ENCODE measurements at regions not wholly inside any gene's neighbourhood (a gene's known extent, or its start where the extent isn't known, plus 50 kb on each side); places are given as distances from the start of the nearest gene placed in this dataset.

DNA sequence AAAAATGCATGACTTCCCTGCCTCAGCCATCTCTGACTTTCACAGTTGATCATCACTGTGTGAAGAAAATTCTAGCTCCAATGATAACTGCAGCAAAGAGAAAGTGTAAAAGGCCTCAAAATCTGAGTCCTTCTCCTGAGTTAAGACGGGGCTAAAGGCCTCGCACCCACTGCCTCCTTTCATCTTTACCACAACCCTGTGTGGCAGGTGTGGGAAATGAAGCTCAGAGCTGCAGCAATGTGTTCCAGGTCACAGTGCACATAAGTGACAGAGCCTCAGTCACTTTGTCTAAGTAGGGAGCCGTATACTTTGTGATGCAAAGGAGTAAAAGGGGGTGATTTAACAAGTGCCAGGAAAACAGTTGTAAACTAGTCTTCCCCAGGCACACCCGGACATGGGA lies 144.7 kb upstream of the TMCC3 start:
- peaks cover 29 to 66% of the 10 kb centered on the region in 2 donors for H3K36me3 Mint-ChIP-seq
- peaks cover 32 to 64% of the 10 kb centered on the region in 2 donors for H3K4me1 Mint-ChIP-seq
- DNase-seq (no peak), ATAC-seq (replicated peaks) (no peak)
- H3K27ac Mint-ChIP-seq = no peak overlapping the region
- H3K9me3 Mint-ChIP-seq = peaks cover 0 to 3% of the 10 kb centered on the region in 2 donors
- H3K27me3 Mint-ChIP-seq = no peaks in the 10 kb centered on the region
- no peak overlapping the region for H3K4me3 Mint-ChIP-seq

DNA sequence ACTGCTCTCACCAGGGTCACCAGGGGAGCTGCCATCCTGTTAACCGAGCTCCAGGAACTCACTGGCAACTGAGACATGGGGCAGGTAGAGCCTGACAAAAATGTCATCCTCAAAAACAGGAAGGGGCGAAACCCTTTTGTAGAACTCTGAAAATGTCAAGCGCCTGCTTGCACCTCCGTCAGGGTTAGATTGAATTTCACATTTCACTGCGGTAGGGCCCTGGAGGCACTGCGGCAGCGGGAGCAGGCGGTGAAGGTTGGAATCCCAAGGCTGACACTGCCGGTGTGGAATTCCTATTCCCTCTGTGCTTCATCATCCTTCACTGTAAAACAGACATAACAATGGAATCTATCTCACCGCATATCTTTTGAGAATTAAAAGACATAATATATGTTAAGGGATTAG lies 142.8 kb upstream of the TMCC3 start:
- ATAC-seq (replicated peaks) (peak; percentile 38 to 52), DNase-seq (no peak)
- Mint-ChIP-seq H3K27me3 (no peaks in the 10 kb centered on the region), H3K27ac (no peak overlapping the region), H3K4me3 (peak overlapping the region; percentile 12 to 19), H3K4me1 (peaks cover 27 to 56% of the 10 kb centered on the region in 2 donors), H3K9me3 (no peaks in the 10 kb centered on the region), H3K36me3 (peaks cover 26 to 60% of the 10 kb centered on the region in 2 donors)

DNA sequence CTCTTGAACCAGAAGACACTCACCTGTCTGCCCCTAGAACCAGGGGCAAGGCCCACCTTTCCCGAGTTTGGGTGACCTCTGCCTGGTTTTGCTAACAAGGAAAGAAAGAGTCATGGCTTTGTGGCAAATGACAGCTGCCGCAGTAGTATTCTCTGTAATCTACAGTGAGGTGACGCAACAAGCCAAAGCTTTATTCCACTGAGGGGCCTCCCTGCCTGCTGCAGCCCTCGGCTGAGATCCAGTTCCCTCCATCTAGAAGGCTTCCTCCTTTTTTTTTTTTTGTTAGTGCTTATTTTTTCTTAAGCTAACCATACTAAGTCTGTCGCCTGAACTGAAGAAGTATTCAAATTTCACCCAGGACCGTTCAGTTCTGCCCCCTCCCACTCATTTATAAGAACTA lies 142.3 kb upstream of the TMCC3 start:
- Mint-ChIP-seq H3K4me1 (peaks cover 28 to 60% of the 10 kb centered on the region in 2 donors), H3K27ac (peak overlapping the region; percentile 21), H3K4me3 (peak overlapping the region; percentile 12 to 19), H3K9me3 (no peaks in the 10 kb centered on the region), H3K36me3 (peaks cover 26 to 59% of the 10 kb centered on the region in 2 donors), H3K27me3 (no peaks in the 10 kb centered on the region)
- DNase-seq (no peak), ATAC-seq (replicated peaks) (peak; percentile 41 to 49)

DNA sequence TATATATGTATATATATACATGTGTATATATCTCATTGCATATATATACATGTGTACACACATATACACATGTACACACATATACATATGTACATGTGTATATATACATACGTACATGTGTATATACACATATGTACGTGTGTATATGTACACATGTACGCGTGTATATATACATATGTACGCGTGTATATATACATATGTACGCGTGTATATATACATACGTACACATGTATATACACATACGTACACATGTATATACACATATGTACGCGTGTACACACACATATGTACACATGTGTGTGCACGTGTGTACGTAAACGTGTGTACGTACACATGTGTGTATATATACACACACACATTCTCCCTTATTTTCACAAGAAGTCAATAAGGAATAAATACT lies 141.6 kb upstream of the TMCC3 start:
- Mint-ChIP-seq H3K9me3 (no peaks in the 10 kb centered on the region), H3K4me3 (no peak overlapping the region), H3K36me3 (peaks cover 33 to 66% of the 10 kb centered on the region in 2 donors), H3K27me3 (no peaks in the 10 kb centered on the region), H3K27ac (no peak overlapping the region), H3K4me1 (peaks cover 35 to 68% of the 10 kb centered on the region in 2 donors)
- ATAC-seq (replicated peaks) = no peak
- no peak for DNase-seq

DNA sequence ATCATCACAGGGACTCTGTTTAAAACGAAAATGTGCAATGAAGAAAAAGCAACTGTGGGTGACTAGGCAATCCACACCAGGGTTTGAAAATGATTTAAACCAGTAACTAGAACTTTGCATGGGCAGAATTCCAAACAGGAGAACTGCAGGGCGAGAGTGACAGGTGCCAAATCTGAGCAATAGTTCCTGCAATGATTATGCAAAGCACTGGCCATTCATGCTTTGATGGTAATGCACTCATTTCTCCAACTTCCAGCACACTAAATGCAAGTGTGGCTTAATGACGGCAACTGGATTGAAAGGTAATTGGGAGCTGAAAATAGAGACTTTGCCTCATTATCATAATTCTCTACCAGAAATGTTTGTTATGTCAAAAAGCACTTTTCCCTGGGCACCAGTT lies 140.5 kb upstream of the TMCC3 start:
- Mint-ChIP-seq H3K27me3 (no peaks in the 10 kb centered on the region), H3K4me1 (peaks cover 40 to 69% of the 10 kb centered on the region in 2 donors), H3K4me3 (no peak overlapping the region), H3K36me3 (peaks cover 38 to 69% of the 10 kb centered on the region in 2 donors), H3K27ac (no peak overlapping the region), H3K9me3 (peaks cover 0 to 3% of the 10 kb centered on the region in 2 donors)
- ATAC-seq (replicated peaks) (no peak), DNase-seq (no peak)

DNA sequence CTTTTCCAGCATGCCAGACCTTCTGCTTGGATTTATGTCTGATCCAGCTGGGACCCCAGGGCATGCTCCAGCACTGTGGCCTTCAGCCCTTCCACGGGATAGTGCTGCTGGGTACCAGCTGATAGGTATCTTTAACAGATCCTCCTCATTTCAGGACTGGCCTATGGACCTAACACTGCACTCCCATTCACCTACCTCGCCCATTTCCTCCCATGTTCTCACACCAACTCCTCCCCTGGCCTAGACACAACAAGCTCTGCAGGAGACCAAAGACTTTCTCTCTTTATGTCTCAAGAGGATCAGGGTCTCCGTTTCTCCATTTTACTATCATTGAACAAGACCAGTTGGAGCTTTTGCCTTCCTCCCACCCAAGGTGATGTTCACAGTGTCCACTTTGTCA lies 140.0 kb upstream of the TMCC3 start:
- DNase-seq (no peak), ATAC-seq (replicated peaks) (no peak)
- no peak overlapping the region for H3K27ac Mint-ChIP-seq
- peaks cover 38 to 64% of the 10 kb centered on the region in 2 donors for H3K36me3 Mint-ChIP-seq
- no peaks in the 10 kb centered on the region for H3K27me3 Mint-ChIP-seq
- H3K4me1 Mint-ChIP-seq = peaks cover 37 to 65% of the 10 kb centered on the region in 2 donors
- H3K9me3 Mint-ChIP-seq = peaks cover 0 to 3% of the 10 kb centered on the region in 2 donors
- H3K4me3 Mint-ChIP-seq = no peak overlapping the region

DNA sequence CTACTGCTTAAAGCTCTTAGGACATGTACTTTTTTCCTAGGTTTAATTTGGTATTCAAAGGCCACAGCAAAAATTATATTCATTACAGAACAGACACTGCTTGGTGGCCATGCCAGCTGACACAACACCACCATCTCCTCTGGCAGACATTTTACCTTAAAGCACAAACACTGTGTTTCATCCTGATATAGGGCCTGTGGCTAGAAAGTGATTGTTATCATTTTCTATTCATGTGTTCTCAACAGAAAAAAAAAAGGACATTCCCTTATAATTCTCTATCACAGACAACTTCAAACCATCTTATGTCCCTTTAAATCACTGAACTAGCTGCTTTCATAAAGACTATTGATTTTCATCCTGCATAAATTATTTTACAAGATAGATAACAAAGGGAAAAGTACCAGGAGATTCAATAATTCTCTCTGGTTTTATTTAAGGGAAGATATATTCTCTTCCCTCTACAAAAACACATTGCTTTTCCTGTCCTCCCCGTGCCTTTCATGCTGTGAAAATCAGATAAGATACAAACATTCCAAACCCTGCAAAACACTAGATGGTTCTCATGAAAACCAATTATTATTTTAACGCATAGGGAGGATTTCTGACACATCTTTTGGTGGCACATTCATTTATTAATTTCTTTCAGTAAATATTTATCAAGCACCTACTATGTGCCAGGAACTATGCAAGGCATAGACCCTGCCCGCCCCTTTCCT lies 139.3 kb upstream of the TMCC3 start:
- Mint-ChIP-seq H3K9me3 (peaks cover 0 to 3% of the 10 kb centered on the region in 2 donors), H3K27me3 (no peaks in the 10 kb centered on the region), H3K36me3 (peaks cover 37 to 63% of the 10 kb centered on the region in 2 donors), H3K27ac (no peak overlapping the region), H3K4me3 (no peak overlapping the region), H3K4me1 (peaks cover 34 to 60% of the 10 kb centered on the region in 2 donors)
- DNase-seq (no peak), ATAC-seq (replicated peaks) (no peak)

DNA sequence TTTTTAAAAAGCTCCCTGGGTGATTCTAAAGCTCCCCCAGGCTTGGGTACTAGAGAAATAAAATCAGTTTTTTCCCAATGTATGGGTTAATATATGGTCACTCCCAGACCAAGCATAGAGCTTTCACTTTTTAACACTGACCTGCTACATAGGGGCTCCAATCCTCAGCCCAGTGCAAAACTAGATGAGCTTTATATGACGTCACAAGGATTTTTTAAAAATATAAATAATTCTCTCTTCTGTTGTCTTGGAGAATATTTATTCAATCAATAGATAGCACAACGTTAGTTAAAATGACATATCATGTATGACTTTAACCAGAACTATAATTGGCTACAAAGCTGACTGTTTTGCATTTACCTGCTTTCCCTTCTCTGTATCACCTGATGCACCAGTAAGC lies 137.9 kb upstream of the TMCC3 start:
- no peak for DNase-seq
- peaks cover 44 to 67% of the 10 kb centered on the region in 2 donors for H3K36me3 Mint-ChIP-seq

DNA sequence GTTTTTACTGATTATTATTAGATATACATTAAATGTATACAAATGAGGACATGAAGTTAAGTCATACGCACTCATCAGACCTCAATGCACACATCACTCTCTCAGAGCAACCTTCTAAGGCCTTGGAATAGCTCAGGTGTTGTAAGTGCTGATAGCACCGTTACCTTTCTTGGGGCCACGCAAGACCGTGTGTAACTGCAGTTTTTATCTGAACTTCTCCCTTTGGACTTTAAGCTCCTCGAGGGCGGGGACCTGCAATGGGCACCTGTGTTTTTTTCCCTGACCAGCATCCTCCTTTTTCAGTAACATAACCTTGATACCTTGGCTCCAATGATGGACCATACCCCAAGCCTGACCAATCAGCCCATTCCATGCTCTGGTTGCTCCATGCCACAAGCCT lies 136.5 kb upstream of the TMCC3 start:
- H3K36me3 Mint-ChIP-seq = peaks cover 44 to 69% of the 10 kb centered on the region in 2 donors
- peaks cover 6 to 9% of the 10 kb centered on the region in 2 donors for H3K9me3 Mint-ChIP-seq
- DNase-seq = no peak
- no peak overlapping the region for H3K27ac Mint-ChIP-seq
- H3K4me3 Mint-ChIP-seq = no peak overlapping the region
- no peak for ATAC-seq (replicated peaks)
- no peaks in the 10 kb centered on the region for H3K27me3 Mint-ChIP-seq
- H3K4me1 Mint-ChIP-seq = peaks cover 36 to 59% of the 10 kb centered on the region in 2 donors

More for the DNA sequence above, 137.9 kb upstream of the TMCC3 start:
- H3K27ac Mint-ChIP-seq = no peak overlapping the region
- peaks cover 0 to 3% of the 10 kb centered on the region in 2 donors for H3K9me3 Mint-ChIP-seq
- H3K4me1 Mint-ChIP-seq = peaks cover 42 to 64% of the 10 kb centered on the region in 2 donors
- H3K4me3 Mint-ChIP-seq = no peak overlapping the region
- no peak for ATAC-seq (replicated peaks)
- H3K27me3 Mint-ChIP-seq = no peaks in the 10 kb centered on the region

DNA sequence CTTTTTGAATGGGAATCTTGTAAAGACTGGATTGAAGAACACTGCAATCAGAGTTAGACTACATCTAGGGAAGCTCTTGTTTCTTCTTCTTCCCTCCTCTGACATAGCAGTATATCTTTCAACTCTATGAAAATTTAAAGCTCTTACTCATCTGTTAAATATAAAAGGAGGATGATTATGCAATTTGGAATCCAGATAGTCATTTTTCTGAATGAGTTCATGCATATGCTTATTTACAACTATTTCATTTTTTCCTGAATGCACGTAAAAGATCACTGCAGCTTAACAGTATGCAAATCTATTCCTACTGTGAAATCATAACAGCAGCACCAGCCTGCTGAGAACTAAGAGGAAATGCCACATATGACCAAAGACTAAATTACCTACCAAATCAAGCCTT lies 133.5 kb upstream of the TMCC3 start:
- Mint-ChIP-seq H3K9me3 (peaks cover 6 to 9% of the 10 kb centered on the region in 2 donors), H3K36me3 (peaks cover 39 to 68% of the 10 kb centered on the region in 2 donors), H3K4me1 (peaks cover 33 to 45% of the 10 kb centered on the region in 2 donors), H3K4me3 (no peak overlapping the region), H3K27ac (no peak overlapping the region), H3K27me3 (no peaks in the 10 kb centered on the region)
- ATAC-seq (replicated peaks) (peak; percentile 52 to 69), DNase-seq (no peak)

DNA sequence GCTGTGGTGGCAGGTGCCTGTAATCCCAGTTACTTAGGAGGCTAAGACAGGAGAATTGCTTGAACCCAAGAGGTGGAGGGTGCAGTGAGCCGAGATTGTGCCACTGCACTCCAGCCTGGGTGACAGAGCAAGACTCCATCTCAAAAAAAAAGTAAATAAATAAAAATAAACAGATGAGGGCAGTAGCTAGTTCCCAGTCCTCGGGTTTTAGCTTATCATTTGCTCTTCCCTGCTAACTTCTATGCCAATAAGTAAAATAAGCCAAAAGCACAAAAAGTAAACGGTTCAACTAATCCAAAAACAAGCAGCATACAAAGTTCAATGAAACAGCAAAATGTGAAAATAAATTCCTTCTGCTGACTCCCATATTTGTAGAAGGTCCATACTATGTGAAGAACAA lies 133.0 kb upstream of the TMCC3 start:
- Mint-ChIP-seq H3K4me1 (peaks cover 34 to 48% of the 10 kb centered on the region in 2 donors), H3K4me3 (no peak overlapping the region), H3K9me3 (peaks cover 6 to 9% of the 10 kb centered on the region in 2 donors), H3K27me3 (no peaks in the 10 kb centered on the region), H3K27ac (peak overlapping the region; percentile 63), H3K36me3 (peaks cover 39 to 68% of the 10 kb centered on the region in 2 donors)
- DNase-seq = no peak
- no peak for ATAC-seq (replicated peaks)

DNA sequence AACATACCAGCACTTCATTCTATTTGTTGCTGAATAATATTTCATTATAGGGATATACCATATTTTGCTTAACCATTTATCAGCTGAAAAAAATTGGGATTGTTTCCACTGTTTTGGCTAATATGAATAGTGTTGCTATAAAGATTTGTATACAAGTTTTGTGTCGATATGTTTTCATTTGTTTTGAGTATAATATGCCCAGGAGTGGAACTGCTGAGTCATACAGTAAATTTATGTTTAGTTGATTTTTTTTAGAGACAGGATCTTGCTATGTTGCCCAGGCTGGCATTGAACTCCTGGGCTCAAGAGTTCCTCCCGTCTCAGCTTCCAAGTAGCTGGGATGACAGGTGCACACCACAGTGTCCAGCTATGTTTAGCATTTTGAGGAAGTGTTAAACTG lies 131.5 kb upstream of the TMCC3 start:
- Mint-ChIP-seq H3K9me3 (peaks cover 6 to 9% of the 10 kb centered on the region in 2 donors), H3K4me1 (peaks cover 30 to 50% of the 10 kb centered on the region in 2 donors), H3K27me3 (no peaks in the 10 kb centered on the region), H3K4me3 (no peak overlapping the region), H3K27ac (no peak overlapping the region), H3K36me3 (peaks cover 31 to 65% of the 10 kb centered on the region in 2 donors)
- ATAC-seq (replicated peaks) (no peak), DNase-seq (no peak)

DNA sequence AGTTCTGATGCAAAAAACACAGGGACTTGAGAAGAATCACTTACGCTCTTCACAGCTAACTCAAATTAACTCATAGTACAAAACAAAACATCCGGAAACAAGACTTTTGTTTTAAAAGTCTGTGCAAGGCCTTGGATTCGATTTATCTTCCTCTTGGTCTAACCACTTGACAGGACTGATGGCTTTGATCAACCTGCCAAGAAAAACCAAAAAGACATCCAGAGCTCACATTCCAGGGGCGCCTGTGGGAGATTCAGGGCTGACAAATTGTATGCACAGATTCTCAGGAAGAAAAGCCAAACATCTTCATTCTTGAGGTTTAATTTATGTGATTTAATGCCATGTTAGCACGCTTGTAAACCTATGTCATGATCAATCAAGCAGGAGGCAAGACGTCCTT lies 129.1 kb upstream of the TMCC3 start:
- H3K4me1 Mint-ChIP-seq = peaks cover 23 to 41% of the 10 kb centered on the region in 2 donors
- no peak for DNase-seq
- H3K27me3 Mint-ChIP-seq = no peaks in the 10 kb centered on the region
- peaks cover 3 to 9% of the 10 kb centered on the region in 2 donors for H3K9me3 Mint-ChIP-seq
- H3K36me3 Mint-ChIP-seq = peaks cover 32 to 71% of the 10 kb centered on the region in 2 donors
- peak overlapping the region in 1 of 2 donors; percentile 11 for H3K4me3 Mint-ChIP-seq
- ATAC-seq (replicated peaks) = no peak
- H3K27ac Mint-ChIP-seq = no peak overlapping the region

DNA sequence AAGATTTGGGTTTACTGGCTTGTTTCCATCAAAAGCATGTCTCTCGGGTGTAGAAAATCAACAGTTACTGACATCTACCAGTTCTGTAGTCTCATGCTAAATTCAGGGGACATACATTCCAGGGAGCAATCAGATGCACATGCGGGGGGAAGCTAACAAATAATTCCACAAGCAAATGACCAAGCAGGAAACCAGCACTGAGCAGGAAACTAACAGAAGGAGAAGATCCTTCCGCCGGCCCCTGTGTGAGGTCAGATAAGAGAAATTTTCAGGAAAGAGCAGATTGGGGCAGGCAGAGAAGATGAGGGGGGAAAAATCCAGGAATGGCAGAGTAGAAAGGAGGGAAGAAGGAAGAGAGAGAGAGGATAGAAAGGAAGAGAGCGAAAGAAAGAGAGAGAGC lies 127.6 kb upstream of the TMCC3 start:
- Mint-ChIP-seq H3K4me3 (peak overlapping the region in 1 of 2 donors; percentile 2), H3K27me3 (no peaks in the 10 kb centered on the region), H3K4me1 (peaks cover 17 to 28% of the 10 kb centered on the region in 2 donors), H3K27ac (peak overlapping the region; percentile 4), H3K36me3 (peaks cover 36 to 66% of the 10 kb centered on the region in 2 donors), H3K9me3 (peaks cover 5 to 12% of the 10 kb centered on the region in 2 donors)
- DNase-seq (no peak), ATAC-seq (replicated peaks) (no peak)

DNA sequence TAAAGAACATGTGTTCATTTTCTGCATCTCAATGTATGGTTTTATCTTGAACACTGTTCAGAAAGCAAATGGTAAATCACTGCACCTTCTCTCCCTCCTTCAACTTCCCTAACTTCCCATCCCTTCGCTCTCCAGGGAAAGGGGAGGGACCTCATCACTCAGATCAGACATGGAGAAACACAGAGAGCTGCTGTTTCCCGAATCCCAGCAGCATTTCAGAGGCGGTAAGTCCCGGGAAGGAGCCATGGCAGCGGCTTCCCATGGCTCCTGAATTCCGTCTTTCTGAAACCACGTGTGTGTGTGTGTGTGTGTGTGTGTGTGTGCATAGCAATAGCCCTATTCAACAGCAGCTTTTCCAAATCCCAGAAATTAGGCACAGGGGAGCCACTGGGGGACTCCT lies 125.4 kb upstream of the TMCC3 start:
- no peaks in the 10 kb centered on the region for H3K27me3 Mint-ChIP-seq
- DNase-seq (no peak), ATAC-seq (replicated peaks) (no peak)
- no peak overlapping the region for H3K4me3 Mint-ChIP-seq
- no peak overlapping the region for H3K27ac Mint-ChIP-seq
- peaks cover 2 to 4% of the 10 kb centered on the region in 2 donors for H3K9me3 Mint-ChIP-seq
- H3K4me1 Mint-ChIP-seq = peaks cover 23 to 31% of the 10 kb centered on the region in 2 donors
- peaks cover 28 to 57% of the 10 kb centered on the region in 2 donors for H3K36me3 Mint-ChIP-seq

Measured in stimulated activated naive B cell treated with anti-CD40 and anti-IgM and Interleukin-4, amounts not matched to agents 10 μg/mL and 1 μg/mL and 100 μg/mL, for 72 hours (primary cell).